SU-DHL-6 (cell line): ENCODE measurements at regions not wholly inside any gene's neighbourhood (a gene's known extent, or its start where the extent isn't known, plus 50 kb on each side); places are given as distances from the start of the nearest gene placed in this dataset.
"Not testable (repeated sequence)": the region's sequence is repeated elsewhere in the genome, so short reads cannot be mapped to it uniquely, and the experiment has no call there.

ENCODE experiments used
- CTCF ChIP-seq: fragments of 200-600 bp; sonication (generic); IDR thresholded peaks from one replicate; pipeline ENCODE4 v1.5.1; 2017; ENCODE audit warnings: antibody characterized with exemption, mild to moderate bottlenecking, low read length, moderate library complexity; ENCODE audit not compliant: insufficient read depth, poor library complexity, severe bottlenecking
- EZH2phosphoT487 ChIP-seq: fragments of 200-600 bp; sonication (generic), shearing (Covaris generic); conservative IDR thresholded peaks from 2 replicates; pipeline ENCODE4 v1.6.1; 2018; ENCODE audit warnings: mild to moderate bottlenecking, antibody characterized with exemption, low read length, moderate library complexity, mixed read lengths

- not testable (repeated sequence) for TF ChIP-seq CTCF, EZH2phosphoT487
Observed at GRCh38 chr6:74343321-74343720, 647.3 kb downstream of the CD109 start.
